ENCODE measurements at regions not wholly inside any gene's neighbourhood (a gene's known extent, or its start where the extent isn't known, plus 50 kb on each side); places are given as distances from the start of the nearest gene placed in this dataset.

DNA sequence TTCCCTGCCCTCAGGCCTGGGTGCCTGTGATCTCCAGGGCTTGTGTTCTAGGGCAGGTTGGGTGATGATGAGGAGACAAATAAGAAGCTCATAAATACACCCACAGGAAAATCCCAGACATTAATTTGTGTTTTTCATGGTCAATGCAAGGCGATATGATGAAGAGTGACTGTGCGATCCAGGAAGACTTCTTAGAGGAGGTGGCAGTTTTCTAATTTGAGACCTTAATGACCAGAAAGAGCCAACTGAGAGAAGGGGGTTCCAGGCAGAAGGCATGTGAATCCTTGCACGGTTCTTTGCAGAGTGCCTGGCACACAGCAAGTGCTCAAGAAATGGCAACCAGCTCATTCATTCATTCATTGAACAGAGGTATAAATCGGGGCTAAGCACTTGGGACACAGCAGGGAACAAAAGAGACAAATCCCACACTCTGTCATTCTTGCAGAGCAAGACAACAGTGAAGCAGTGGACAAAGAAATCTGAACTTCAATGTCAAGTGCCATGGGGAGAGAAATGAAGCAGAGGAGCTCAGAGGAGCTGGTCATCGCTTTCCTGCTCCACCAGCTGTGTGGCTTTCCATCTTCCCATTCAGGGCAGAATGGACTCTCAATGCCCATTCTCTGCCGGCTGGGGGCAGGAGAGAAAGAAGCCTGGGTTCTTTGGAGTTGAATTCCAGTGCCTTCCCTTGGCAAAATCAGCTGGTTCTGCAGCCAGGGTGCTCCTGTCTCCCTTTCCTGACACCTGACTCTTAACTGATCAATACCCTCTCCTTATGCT lies 128.3 kb downstream of the AACS start:
- DNase-seq = no peak

- no peak for DNase-seq
Observed at GRCh38 chr12:125194163-125194773, 129.0 kb downstream of the AACS start.

- no peak for DNase-seq
Observed at GRCh38 chr12:125194987-125195386, 129.8 kb downstream of the AACS start.

DNA sequence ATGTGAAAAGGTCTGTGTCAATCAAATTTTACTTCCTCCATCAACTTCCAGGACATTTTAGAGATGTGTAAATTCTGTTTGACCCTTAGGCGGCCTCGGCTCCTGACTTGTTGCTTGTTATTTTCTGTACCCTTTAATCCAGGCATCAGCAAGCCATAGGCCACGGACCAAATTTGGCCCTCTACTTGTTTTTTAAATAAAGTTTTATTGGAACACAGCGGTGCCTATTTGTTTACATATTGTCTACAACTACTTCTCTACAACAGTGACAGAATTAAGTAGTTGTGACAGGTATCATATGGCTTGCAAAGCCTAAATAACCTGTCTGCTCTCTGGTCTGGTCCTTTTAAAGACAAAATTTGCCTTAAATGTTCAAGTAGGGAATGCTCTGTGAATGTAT lies 132.1 kb downstream of the AACS start:
- DNase-seq = no peak

DNA sequence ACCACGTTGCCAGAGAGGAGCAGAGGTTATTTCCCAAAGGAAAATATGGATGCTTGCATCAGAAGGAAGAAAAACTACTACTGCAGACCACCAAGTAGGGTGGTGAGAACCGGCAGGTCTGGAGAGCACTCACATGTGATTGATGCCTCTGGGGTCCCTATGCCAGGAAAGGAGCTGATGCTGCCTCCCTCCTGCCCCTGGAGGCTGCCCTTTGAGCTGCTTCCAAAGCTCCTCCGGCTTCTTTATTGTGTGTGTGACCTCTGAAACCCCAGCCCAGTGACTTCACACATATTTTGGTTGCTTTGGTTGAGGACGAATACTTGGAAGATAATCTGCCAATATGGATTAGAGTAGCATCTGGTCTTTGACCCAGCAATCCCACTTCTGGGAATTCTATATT lies 133.4 kb downstream of the AACS start:
- DNase-seq = no peak

DNA sequence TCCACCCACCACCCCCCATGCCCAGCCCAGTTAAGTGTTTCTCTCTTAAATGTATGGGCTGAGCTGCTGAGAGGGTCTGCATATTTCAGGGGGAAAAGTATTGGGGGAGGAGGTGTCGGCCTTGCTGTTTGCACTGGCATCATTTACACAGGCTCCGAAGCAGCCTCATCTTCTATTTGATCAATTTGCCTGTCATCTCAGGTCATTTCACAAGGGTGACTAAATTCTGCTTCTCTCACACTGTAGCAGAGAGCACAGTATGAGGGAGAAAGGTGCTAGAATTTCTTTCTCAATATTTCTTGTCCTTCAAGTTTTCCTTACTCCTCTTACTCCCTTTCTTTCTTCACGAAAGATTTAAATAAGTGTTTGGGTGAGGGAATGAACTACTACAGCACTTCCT lies 135.9 kb downstream of the AACS start:
- no peak for DNase-seq

GRCh38 chr12:125201940-125202339 lies 136.7 kb downstream of the AACS start:
- DNase-seq = no peak

DNA sequence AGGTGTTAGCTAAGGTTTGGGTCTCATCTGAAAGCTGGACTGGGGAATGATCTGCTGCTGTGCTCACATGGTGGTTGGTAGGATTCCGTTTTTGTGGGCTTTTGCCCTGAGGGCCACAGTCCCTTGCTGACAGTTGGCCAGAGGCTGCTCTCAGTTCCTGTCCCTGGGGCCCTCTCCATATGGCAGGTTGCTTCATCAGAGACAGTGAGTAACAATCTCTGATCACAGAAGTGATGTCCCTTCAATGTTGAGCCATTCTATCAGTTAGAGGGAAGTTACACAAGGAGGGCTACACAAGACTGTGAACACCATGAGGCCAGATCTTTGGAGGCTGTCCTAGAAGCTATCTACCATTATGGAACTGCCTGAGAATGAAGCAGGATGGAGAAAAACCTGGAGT lies 137.2 kb downstream of the AACS start:
- no peak for DNase-seq

DNA sequence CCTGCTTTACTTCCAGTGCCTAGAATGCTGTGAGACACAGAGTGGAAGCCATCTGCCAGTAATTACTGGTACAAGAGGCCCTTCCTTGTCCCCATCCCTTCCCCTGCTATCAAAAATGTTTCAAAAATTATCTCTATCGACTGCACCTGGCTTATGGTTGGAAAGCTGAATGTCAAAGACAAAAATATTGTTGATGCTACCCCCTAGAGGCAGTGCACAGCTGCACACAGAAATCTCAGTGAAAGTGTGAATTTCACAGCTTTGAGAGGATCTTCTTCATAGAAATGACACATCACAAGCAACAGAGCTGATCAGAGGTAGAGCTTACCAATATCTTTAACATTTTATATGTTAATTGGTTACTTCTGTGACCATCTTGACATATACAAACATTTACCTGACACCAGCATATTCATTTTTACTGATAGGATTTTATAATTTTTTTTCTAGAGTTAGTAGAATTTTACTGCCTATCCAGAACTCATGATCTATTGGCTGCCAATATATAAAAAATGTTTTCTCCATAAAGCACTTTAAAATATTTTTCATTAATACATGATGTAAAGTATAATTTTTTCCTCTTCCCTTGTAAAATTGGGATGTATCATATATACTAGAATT lies 138.0 kb downstream of the AACS start:
- no peak for DNase-seq

- DNase-seq = no peak
Observed at GRCh38 chr12:125205386-125205785, 140.2 kb downstream of the AACS start.

DNA sequence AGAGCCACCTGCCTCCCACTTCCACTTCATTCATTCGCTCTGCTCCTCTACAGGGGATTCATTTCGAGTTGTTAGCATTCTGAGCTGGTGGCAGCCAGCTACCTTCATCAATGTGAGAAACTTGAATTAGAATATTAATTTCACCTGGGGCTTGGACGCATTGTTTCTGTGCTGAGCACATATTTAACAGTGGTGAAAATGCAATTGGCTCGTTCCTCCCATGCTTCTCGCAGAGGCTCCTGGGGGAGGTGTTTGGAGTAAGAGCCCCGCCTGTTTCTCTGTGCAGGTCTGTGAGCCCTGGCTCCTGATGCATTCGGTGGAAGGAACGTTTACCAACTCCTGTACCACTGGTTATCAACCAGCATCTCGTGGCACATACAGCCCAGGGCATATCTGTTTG lies 141.5 kb downstream of the AACS start:
- DNase-seq = no peak

DNA sequence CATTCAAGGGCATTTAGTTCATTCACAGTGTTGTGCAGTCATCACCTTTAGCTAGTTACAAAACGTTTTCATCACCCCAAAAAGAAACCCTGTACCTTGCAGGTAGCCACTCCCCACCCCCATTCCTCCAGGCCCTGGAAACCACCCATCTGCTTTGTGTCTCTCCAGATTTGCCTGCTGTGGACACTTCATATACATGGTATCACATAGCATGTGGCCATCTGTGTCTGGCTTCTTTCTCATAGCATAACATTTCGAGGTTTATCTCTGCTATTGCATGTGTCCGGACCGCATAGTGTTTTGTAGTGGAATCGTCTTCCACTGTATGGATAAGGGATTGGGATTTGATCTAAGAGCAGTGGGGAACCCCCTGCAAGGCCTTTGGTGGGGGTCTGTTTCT lies 143.1 kb downstream of the AACS start:
- DNase-seq = no peak

- no peak for DNase-seq
Observed at GRCh38 chr12:125208942-125209341, 143.7 kb downstream of the AACS start.

DNA sequence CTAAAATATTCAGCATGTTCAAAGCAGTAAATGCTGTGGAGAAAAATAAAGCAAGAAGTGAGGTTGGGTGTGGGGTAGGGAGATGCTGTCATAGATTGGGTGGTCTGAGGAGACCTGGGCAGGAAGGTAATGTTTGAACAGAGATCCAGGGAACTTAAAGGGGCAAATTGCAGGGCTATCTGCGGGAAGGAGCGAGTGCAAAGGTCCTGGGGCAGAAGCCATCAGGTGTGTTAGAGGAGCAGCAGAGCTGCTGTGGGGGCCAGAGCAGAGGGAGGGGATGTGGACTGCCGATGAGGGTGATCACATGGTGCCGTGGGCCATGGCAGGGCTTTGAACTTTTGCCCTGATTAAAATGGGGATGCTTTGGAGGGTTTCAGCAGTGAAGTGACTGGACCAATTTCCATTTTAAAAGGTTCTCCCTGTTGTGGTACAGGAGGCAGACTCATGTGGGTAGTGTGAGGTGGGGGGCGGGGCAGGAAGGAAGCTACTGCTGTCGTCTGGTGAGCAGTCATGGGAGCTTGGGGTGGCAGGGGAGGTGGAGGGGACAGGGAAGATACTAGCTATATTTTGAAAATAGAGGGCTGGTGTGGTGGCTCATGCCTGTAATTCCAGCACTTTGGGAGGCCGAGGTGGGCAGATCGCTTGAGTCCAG lies 145.0 kb downstream of the AACS start:
- no peak for DNase-seq

DNA sequence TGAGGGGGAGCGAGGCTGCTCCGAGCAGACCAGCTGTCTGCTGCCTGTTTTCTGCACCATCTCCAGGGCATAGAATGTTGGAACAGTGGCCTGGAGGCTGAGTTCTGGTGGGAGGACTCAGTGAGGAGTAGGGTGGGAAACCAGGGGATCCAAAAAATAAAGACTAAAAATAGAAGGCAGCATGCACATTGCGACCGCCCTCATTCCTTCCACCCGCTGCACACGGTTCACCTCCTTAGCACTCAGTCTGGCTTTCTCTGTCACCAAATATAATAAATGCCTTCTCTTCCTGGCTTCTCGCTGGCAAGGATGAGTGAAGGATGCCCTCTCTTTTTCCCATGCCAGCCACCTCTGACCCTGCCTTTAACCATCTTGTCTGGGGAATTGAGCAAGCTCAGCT lies 146.2 kb downstream of the AACS start:
- no peak for DNase-seq

- no peak for DNase-seq
Observed at GRCh38 chr12:125214289-125214688, 149.1 kb downstream of the AACS start.

DNA sequence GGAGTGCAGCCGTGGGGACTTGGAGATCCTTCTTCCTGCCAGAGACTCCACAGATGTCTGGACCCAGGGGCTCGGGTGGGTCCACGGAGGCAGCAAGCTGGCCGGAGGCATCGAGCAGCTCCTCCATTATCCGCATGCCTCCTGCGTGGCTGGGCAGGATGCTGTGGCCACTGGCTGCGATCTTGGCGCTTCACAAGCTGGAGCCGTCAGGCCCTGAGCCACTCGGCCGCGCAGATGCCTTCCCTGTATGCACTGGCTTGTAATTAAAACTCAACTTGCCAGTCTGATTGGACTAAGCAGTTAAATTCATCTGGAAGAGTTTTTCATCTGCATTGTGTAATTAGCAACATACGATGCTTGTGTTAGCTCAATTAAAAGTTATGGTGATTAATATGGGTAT lies 151.5 kb downstream of the AACS start:
- no peak for DNase-seq

GRCh38 chr12:125217308-125217707 lies 152.1 kb downstream of the AACS start:
- DNase-seq = no peak

- DNase-seq = no peak
Observed at GRCh38 chr12:125218952-125219351, 153.7 kb downstream of the AACS start.

DNA sequence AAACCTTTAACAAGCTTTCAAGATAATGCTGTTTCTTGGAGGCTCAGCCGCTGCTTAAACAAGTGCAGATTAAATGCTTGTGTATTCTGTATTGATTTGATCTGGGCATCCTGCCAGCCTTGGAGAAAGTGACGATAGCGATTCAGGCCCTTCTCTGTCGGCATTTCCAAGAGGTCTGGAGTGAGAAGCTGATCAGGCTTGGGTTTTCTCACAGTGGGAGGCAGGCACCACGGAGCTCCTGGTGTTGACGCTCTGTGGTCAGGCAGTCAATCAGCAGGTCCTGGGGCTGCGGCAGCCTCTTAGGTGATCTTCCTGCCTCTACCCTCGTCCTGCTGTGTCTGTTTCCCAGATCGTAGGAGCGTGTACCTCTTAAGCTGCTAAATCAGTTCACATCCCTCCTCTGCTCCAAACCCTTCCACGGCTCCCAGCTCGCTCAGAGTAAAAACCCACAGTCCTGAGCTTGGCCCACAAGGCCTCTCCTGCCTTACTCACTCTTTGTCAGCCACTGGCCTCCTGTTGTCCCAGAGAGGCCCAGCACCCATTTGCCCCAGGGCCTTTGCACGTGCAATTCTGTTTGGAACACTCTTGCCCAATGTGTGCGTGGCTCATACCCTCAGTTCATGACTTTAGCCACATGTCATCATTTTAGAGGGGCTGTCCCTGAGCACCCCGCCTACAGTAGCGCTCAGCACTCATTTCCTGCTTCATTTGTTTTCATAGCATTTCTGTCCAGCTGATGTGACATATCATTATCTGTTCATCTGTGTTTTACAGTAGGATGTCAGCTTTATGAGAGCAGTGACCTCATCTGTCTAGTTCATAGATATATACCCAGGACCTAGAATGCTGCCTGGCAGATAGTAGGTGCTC lies 155.4 kb downstream of the AACS start:
- peak; percentile 24 for DNase-seq

DNA sequence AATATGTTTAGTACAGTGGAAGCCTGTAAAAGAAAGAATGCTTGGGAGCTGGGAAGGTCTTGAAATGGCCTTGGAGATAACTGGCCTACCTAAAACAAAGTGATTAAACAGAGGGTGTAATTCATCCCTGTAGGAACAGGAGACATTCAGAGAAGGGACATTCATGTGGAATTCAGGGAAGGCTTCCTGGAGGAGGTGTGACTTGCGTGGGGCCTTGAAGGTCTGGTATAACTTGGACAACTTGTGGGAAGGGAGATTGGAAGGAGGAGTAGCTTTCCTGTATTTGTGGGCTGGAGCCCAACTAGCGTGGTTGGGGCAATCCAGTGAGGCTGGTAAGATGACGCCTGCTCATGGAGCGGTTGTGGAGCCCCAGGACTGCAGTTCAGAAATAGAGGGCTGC lies 156.4 kb downstream of the AACS start:
- no peak for DNase-seq

DNA sequence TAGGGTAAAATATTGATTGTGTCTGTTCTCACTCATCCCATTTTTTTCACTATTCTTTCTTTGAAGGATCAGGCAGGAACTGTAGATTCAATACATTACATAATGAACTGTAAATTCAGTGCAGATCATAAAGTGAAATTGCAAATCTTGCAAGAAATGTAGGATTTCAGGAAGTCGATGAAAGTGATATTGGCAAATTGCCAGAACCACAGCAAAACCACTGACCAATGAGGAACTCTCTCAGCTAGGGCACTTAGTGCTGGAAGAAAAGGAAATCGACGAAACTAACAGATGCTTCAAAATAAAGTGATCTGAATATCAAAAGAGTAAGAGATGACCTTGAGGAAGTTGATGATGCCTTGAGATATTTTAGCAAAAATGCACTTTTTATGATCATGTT lies 157.6 kb downstream of the AACS start:
- DNase-seq = no peak

GRCh38 chr12:125225641-125226040 lies 160.4 kb downstream of the AACS start:
- DNase-seq = no peak

Data from stimulated activated CD8-positive, alpha-beta memory T cell treated with anti-CD3 and anti-CD28 coated beads, Interleukin-4, amount 100 ng/mL, for 48 hours (primary cell).